ENCODE measurements at regions not wholly inside any gene's neighbourhood (a gene's known extent, or its start where the extent isn't known, plus 50 kb on each side); places are given as distances from the start of the nearest gene placed in this dataset.

DNA sequence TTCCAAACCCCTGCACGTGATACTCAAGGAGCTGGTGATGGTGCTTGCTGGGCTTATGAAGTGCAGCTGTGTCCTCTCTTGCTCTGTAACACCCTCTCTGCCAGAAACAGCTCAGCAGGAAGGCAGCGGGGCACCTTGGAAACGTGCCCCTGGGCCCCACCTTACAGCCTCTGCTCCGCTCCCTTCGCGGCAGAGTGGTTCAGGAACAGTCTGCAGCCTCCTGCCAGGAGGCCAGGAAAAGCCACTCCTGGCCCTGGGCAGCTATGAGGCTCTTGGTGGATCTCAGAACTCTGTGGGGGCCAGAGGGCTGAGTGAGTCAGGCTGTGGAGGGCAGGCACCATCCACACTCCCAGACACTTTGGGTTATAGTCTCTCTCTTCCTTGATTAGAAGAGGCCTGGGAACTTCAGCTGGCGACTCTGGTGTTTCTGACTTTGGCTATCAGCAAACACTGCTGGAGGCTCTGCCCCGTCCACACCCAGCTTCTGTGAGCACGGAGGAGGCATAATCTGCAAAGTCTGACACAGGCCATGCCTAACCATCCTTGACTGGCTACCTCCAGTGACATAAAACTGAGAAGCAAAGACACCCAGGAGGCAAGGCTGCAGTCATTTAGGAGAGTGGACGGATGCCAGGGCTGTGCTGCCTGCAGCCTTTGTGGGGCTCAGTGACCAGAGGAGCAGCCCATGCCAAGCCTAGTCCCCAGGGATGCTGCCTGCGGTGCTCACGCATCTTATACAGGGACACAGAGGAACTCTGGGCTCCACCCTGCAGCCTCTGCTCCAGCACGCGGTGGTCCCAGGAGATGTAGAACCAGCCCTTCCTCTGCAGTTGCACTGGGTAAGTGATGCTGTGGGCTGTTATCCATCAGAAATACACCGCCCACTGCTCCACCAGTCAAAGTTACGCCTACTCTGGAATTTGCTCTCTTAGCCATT is 65.3 kb downstream of the METRNL start:
- Histone ChIP-seq H3K4me1 (ENCODE audit: control insufficient read depth, insufficient read depth, low read length) (no peaks in the 10 kb centered on the region), H3K27ac (ENCODE audit: low read depth, low read length) (no peak overlapping the region), H3K9me3 (ENCODE audit: control insufficient read depth, low read length) (peaks cover 15% of the 10 kb centered on the region), H3K36me3 (ENCODE audit: control insufficient read depth, insufficient read depth, low read length) (no peaks in the 10 kb centered on the region), H3K9ac (ENCODE audit: extremely low read depth, low read length, poor library complexity, severe bottlenecking) (no peak overlapping the region), H3K4me3 (ENCODE audit: low read length) (no peak overlapping the region), H3K27me3 (ENCODE audit: control insufficient read depth, insufficient read depth, low read length, poor library complexity, severe bottlenecking) (no peaks in the 10 kb centered on the region)
- Mint-ChIP-seq H3K27ac (no peak overlapping the region), H3K9me3 (peaks cover 25% of the 10 kb centered on the region), H3K27me3 (ENCODE audit: insufficient read depth) (peaks cover 8% of the 10 kb centered on the region), H3K4me3 (no peak overlapping the region), H3K4me1 (no peaks in the 10 kb centered on the region), H3K36me3 (ENCODE audit: low read depth) (no peaks in the 10 kb centered on the region)
- no peak for DNase-seq
- WGBS, 2 experiments (ENCODE audit: insufficient coverage in 1 of 2, insufficient read length in 1 of 2): 88 to 89% methylated on average over 16 of the region's 16 CpGs
- TF ChIP-seq, protein P1, sequence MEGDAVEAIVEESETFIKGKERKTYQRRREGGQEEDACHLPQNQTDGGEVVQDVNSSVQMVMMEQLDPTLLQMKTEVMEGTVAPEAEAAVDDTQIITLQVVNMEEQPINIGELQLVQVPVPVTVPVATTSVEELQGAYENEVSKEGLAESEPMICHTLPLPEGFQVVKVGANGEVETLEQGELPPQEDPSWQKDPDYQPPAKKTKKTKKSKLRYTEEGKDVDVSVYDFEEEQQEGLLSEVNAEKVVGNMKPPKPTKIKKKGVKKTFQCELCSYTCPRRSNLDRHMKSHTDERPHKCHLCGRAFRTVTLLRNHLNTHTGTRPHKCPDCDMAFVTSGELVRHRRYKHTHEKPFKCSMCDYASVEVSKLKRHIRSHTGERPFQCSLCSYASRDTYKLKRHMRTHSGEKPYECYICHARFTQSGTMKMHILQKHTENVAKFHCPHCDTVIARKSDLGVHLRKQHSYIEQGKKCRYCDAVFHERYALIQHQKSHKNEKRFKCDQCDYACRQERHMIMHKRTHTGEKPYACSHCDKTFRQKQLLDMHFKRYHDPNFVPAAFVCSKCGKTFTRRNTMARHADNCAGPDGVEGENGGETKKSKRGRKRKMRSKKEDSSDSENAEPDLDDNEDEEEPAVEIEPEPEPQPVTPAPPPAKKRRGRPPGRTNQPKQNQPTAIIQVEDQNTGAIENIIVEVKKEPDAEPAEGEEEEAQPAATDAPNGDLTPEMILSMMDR (conservative IDR thresholded peaks at IDR 0.05): no peak

DNA sequence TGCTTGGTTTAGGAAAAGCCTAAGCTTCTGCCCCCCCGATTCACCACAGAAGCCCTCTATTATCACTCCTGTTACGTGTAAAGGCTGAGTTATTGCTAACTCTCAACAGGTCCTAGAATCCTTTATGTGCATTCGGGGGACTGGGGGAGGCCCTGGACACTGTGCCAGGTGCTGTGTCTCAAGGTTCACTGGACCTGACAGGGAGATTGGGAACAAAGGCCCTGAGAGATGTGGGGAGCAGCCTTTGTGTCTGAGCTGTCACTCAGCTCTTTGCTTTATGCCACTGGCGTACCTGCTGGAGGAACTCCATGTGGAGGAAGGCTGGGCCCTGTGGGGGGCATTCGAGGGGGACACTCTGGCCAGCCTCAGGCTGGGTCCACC is 65.9 kb downstream of the METRNL start:
- Histone ChIP-seq H3K9me3 (ENCODE audit: control insufficient read depth, low read length) (peaks cover 15% of the 10 kb centered on the region), H3K36me3 (ENCODE audit: control insufficient read depth, insufficient read depth, low read length) (no peaks in the 10 kb centered on the region), H3K4me3 (ENCODE audit: low read length) (no peak overlapping the region), H3K27ac (ENCODE audit: low read depth, low read length) (no peak overlapping the region), H3K9ac (ENCODE audit: extremely low read depth, low read length, poor library complexity, severe bottlenecking) (no peak overlapping the region), H3K27me3 (ENCODE audit: control insufficient read depth, insufficient read depth, low read length, poor library complexity, severe bottlenecking) (no peaks in the 10 kb centered on the region), H3K4me1 (ENCODE audit: control insufficient read depth, insufficient read depth, low read length) (no peaks in the 10 kb centered on the region)
- H3K4me1 Mint-ChIP-seq: no peaks in the 10 kb centered on the region
- TF ChIP-seq, protein P1 (conservative IDR thresholded peaks at IDR 0.05): no peak
- H3K27ac Mint-ChIP-seq: no peak overlapping the region
- no peak for DNase-seq
- peaks cover 25% of the 10 kb centered on the region for H3K9me3 Mint-ChIP-seq
- no peaks in the 10 kb centered on the region for H3K36me3 Mint-ChIP-seq (ENCODE audit: low read depth)
- WGBS, 2 experiments (ENCODE audit: insufficient coverage in 1 of 2, insufficient read length in 1 of 2): 77 to 79% methylated on average over 3 to 5 of the region's 5 CpGs
- no peak overlapping the region for H3K4me3 Mint-ChIP-seq
- H3K27me3 Mint-ChIP-seq (ENCODE audit: insufficient read depth): peaks cover 8% of the 10 kb centered on the region

DNA sequence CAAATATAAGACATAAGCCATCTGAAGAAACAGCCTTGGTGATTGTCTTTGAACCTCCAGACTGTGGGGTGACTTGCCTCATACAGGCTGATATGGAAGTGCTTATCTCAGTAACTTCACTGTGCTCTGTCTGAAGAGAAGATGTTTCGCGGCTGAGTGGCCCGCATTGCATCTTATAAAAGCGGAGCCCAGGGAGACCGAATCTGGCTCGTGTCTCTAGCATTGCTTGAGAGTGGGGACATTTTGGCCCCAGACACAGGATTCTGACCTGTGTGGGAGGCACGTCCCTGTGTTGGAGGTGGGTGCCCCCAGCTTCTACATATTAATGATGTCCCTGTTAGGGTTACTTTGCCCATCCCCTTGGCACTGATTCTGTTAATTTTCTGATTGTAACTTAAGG is 66.4 kb downstream of the METRNL start:
- no peak for DNase-seq
- Histone ChIP-seq H3K9ac (ENCODE audit: extremely low read depth, low read length, poor library complexity, severe bottlenecking) (no peak overlapping the region), H3K9me3 (ENCODE audit: control insufficient read depth, low read length) (peaks cover 15% of the 10 kb centered on the region)

More for the DNA sequence above, 66.4 kb downstream of the METRNL start:
- Histone ChIP-seq H3K36me3 (ENCODE audit: control insufficient read depth, insufficient read depth, low read length) (no peaks in the 10 kb centered on the region), H3K27me3 (ENCODE audit: control insufficient read depth, insufficient read depth, low read length, poor library complexity, severe bottlenecking) (no peaks in the 10 kb centered on the region), H3K4me3 (ENCODE audit: low read length) (no peak overlapping the region), H3K4me1 (ENCODE audit: control insufficient read depth, insufficient read depth, low read length) (no peaks in the 10 kb centered on the region), H3K27ac (ENCODE audit: low read depth, low read length) (no peak overlapping the region)
- Mint-ChIP-seq H3K36me3 (ENCODE audit: low read depth) (no peaks in the 10 kb centered on the region), H3K27me3 (ENCODE audit: insufficient read depth) (peaks cover 8% of the 10 kb centered on the region), H3K27ac (no peak overlapping the region), H3K4me1 (no peaks in the 10 kb centered on the region), H3K4me3 (no peak overlapping the region), H3K9me3 (peaks cover 23% of the 10 kb centered on the region)
- WGBS, 2 experiments (ENCODE audit: insufficient coverage in 1 of 2, insufficient read length in 1 of 2): 92 to 100% methylated on average over 6 to 7 of the region's 7 CpGs
- TF ChIP-seq, protein P1 (conservative IDR thresholded peaks at IDR 0.05): no peak

Measured in endodermal cell (in vitro differentiated cells).